SK-N-MC (cell line): ENCODE measurements at regions not wholly inside any gene's neighbourhood (a gene's known extent, or its start where the extent isn't known, plus 50 kb on each side); places are given as distances from the start of the nearest gene placed in this dataset.

Experiments used
- EZH2 ChIP-seq: fragments of 200-600 bp; sonication (generic); IDR thresholded peaks from one replicate; pipeline ENCODE4 v1.6.1; 2017; ENCODE audit warnings: antibody characterized with exemption
- POLR2AphosphoS5 ChIP-seq: IDR thresholded peaks from 2 replicates; pipeline ENCODE4 v1.6.1; 2012; ENCODE audit warnings: mild to moderate bottlenecking, low read depth, low read length, borderline replicate concordance

DNA sequence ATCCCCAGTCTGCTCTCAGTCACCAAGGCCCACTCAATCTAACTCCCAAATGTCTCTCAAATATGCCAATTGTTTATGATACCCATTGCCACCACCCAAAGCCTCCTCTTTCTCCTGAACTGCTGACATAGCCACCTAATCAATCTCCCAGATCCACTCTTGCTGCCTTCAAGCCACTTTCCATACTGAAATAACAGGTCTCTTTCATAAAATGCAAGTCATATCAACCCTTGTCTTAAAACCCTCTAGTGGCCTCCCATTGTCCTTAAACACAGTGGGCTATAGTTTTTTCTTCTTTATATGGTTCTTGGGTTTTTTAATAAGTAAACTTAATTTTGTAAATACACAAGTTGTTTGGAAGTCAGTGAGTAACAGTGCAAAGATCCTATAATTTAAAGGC, 155.2 kb upstream of the ZC3H12C start:
- TF ChIP-seq POLR2AphosphoS5: no peak
- no peak for TF ChIP-seq EZH2
